Activated CD8-positive, alpha-beta T cell treated with anti-CD3 and anti-CD28 coated beads for 36 hours (primary cell): ENCODE measurements at regions not wholly inside any gene's neighbourhood (a gene's known extent, or its start where the extent isn't known, plus 50 kb on each side); places are given as distances from the start of the nearest gene placed in this dataset.

ENCODE experiments used
- ATAC-seq: fragments of 200-7000 bp; cut with Tn5 transposase; one replicate; pipeline ENCODE4 v1.10.0; 2021; ENCODE audit warnings: mild to moderate bottlenecking, moderate library complexity
- CTCF ChIA-PET: fragments of 350-600 bp; sonication (Branson Sonifier 250); formaldehyde crosslinking; loops from one replicate; lab custom pipeline; 2021; ENCODE audit warnings: antibody characterized with exemption; lab: Charles Lee
- POLR2A ChIA-PET: fragments of 350-600 bp; sonication (Branson Sonifier 250); formaldehyde crosslinking; loops from one replicate; lab custom pipeline; 2021; ENCODE audit warnings: antibody characterized with exemption; lab: Charles Lee
- DNase-seq: peaks from one replicate; pipeline ENCODE4 v3.0.0-alpha.2; 2020
- H3K27ac Mint-ChIP-seq: one replicate; pipeline ENCODE4 v1.8.0; 2021; ENCODE audit warnings: mild to moderate bottlenecking, mixed read lengths
- H3K27me3 Mint-ChIP-seq: one replicate; pipeline ENCODE4 v1.8.0; 2021; ENCODE audit warnings: mixed read lengths
- H3K36me3 Mint-ChIP-seq: one replicate; pipeline ENCODE4 v1.8.0; 2021; ENCODE audit warnings: low read depth, mixed read lengths
- H3K4me1 Mint-ChIP-seq: one replicate; pipeline ENCODE4 v1.8.0; 2021; ENCODE audit warnings: low read depth, mixed read lengths
- H3K4me3 Mint-ChIP-seq: one replicate; pipeline ENCODE4 v1.8.0; 2021; ENCODE audit warnings: mild to moderate bottlenecking, moderate library complexity, mixed read lengths
- H3K9me3 Mint-ChIP-seq: one replicate; pipeline ENCODE4 v1.8.0; 2021; ENCODE audit warnings: mixed read lengths
- intact Hi-C: fragments of 100-400 bp; cut with micrococcal nuclease; formaldehyde crosslinking; loops from one replicate; pipeline ENCODE4 v1.10.0; 2022
- TF ChIP-seq, protein P1 (sequence below): fragments of 200-600 bp; IDR thresholded peaks from one replicate; pipeline ENCODE4 v1.8.0; 2022; ENCODE audit warnings: antibody characterized with exemption, mild to moderate bottlenecking

DNA sequence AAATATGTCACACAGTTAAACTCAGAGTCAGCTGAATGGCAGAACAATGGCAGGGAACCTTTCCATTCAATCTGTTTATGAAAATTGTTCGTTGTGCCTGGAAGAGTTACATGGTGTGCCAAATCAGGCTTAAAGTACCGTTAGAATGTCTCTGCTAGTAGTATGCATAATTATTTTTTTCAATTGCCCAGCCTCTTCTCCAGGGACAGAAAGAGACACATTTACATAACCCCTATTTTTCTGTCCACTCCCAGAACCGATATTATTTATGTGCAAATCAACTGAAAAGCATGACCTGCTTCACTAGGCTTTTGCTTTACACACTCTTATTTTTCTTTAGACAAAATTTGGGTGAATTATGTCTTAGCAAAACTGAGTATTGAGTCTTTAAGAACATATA is 459.1 kb downstream of the EFNA5 start:
- POLR2A ChIA-PET, result no interaction called here
- CTCF ChIA-PET, result no interaction called here
- ATAC-seq, result no peak
- intact Hi-C loops, result no loop called here
- TF ChIP-seq, protein P1, sequence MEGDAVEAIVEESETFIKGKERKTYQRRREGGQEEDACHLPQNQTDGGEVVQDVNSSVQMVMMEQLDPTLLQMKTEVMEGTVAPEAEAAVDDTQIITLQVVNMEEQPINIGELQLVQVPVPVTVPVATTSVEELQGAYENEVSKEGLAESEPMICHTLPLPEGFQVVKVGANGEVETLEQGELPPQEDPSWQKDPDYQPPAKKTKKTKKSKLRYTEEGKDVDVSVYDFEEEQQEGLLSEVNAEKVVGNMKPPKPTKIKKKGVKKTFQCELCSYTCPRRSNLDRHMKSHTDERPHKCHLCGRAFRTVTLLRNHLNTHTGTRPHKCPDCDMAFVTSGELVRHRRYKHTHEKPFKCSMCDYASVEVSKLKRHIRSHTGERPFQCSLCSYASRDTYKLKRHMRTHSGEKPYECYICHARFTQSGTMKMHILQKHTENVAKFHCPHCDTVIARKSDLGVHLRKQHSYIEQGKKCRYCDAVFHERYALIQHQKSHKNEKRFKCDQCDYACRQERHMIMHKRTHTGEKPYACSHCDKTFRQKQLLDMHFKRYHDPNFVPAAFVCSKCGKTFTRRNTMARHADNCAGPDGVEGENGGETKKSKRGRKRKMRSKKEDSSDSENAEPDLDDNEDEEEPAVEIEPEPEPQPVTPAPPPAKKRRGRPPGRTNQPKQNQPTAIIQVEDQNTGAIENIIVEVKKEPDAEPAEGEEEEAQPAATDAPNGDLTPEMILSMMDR, result no peak
- Mint-ChIP-seq H3K27ac (no peak overlapping the region), H3K4me3 (no peak overlapping the region), H3K36me3 (no peaks in the 10 kb centered on the region), H3K27me3 (no peaks in the 10 kb centered on the region), H3K9me3 (peaks cover 1% of the 10 kb centered on the region), H3K4me1 (no peaks in the 10 kb centered on the region)
- DNase-seq, result no peak

DNA sequence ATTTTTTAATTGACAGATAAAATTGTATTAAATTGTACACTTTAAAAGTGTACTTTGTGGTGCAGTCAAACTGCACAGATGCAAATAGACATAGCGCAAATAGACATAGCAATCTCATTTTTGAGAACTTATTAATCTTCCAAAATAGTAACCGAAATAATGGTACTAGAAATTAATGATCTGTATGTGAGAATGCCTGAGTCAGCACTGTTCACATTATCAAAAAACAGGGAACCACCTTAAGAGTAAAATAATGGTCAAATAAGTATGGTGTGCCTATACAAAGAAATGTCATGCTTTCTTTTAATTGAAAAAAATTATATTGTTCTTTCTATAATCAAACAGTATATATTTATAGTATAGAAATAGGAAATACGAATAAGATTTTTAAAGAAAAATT is 461.9 kb downstream of the EFNA5 start:
- TF ChIP-seq, protein P1, result no peak
- Mint-ChIP-seq H3K4me3 (no peak overlapping the region), H3K27ac (no peak overlapping the region), H3K9me3 (no peaks in the 10 kb centered on the region), H3K4me1 (no peaks in the 10 kb centered on the region), H3K36me3 (no peaks in the 10 kb centered on the region), H3K27me3 (no peaks in the 10 kb centered on the region)
- POLR2A ChIA-PET, result no interaction called here
- CTCF ChIA-PET, result no interaction called here
- intact Hi-C loops, result no loop called here
- no peak for DNase-seq
- no peak for ATAC-seq

DNA sequence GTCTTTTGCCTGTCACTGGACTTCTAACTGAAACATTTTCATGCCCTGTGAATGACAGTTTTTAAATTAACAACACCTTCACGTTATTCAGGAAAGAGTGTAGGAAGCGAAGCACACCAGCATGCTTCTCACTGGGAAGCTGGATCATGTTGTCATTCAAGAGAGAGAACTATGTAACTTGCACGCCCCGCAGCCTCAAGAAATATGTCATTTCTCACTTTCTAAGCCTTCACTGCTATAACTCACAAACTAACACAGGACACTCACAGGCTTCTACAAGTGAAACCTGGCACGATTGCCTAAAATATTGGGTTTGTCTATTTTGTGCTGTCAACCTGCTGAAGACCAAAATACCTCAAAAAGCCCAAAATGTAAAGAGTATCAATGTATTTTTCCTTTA is 466.3 kb downstream of the EFNA5 start:
- TF ChIP-seq, protein P1, result no peak
- H3K36me3 Mint-ChIP-seq, result no peaks in the 10 kb centered on the region
- CTCF ChIA-PET, result no interaction called here
- POLR2A ChIA-PET, result no interaction called here
- no peaks in the 10 kb centered on the region for H3K9me3 Mint-ChIP-seq
- no peak overlapping the region for H3K4me3 Mint-ChIP-seq
- H3K4me1 Mint-ChIP-seq, result no peaks in the 10 kb centered on the region
- no peak for DNase-seq
- no peak for ATAC-seq
- intact Hi-C loops, result no loop called here
- H3K27me3 Mint-ChIP-seq, result no peaks in the 10 kb centered on the region
- no peak overlapping the region for H3K27ac Mint-ChIP-seq

DNA sequence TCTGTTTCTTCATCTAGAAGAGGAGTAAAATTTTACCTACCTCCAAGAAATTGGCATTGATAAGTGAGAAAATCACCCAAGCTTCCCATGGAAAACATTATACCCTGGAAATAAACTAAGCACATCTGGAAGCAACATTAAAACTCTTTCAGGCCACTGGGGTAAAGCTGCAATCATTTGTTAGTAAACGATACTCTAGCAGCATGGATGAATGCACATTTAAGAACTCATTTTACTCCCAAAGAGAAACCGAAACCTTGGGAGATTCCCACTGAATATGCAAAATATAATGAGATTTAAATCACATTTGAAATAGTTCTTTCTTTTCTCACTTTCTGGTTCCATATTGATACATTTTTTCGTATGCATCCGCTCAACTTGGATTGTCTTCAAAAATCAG is 467.5 kb downstream of the EFNA5 start:
- ChIA-PET CTCF (interaction anchor here (1.3 kb wide), 1 partner anchor 45 kb away, joined by 4 read pairs; no protein-coding TSS in a partner anchor), POLR2A (no interaction called here)
- no peak for ATAC-seq

DNA sequence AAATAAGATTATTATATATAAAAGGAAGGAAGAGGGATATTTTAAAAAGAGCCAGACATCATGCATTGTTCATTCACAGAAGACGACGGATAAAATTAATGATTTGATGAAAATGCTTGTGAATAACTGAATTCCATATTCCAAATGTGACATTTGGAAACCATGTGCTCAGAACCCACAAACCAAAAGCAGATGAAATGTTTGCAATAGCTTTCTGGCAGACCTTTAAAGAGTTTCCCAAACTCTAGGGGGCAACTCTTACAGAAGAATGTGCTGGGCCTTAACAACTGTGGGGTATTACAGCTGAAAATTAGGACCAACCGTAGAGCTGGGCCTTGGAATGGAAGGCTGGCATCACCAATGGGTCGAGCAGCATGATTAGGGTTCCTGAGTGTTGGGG is 471.0 kb downstream of the EFNA5 start:
- Mint-ChIP-seq H3K9me3 (no peaks in the 10 kb centered on the region), H3K4me3 (no peak overlapping the region), H3K4me1 (no peaks in the 10 kb centered on the region), H3K27me3 (no peaks in the 10 kb centered on the region), H3K27ac (no peak overlapping the region), H3K36me3 (no peaks in the 10 kb centered on the region)
- intact Hi-C loops, result no loop called here
- POLR2A ChIA-PET, result no interaction called here
- TF ChIP-seq, protein P1, result no peak
- no peak for DNase-seq
- CTCF ChIA-PET, result no interaction called here
- ATAC-seq, result no peak

More for the DNA sequence above, 467.5 kb downstream of the EFNA5 start:
- Mint-ChIP-seq H3K27me3 (no peaks in the 10 kb centered on the region), H3K27ac (no peak overlapping the region), H3K4me1 (no peaks in the 10 kb centered on the region), H3K36me3 (no peaks in the 10 kb centered on the region), H3K4me3 (no peak overlapping the region), H3K9me3 (no peaks in the 10 kb centered on the region)
- intact Hi-C loops, result no loop called here
- TF ChIP-seq, protein P1, result no peak
- DNase-seq, result no peak
